Stimulated activated naive CD8-positive, alpha-beta T cell treated with anti-CD3 and anti-CD28 coated beads, Interleukin-15, amount 100 ng/mL, for 72 hours (primary cell): ENCODE measurements at regions not wholly inside any gene's neighbourhood (a gene's known extent, or its start where the extent isn't known, plus 50 kb on each side); places are given as distances from the start of the nearest gene placed in this dataset.
"Not testable (repeated sequence)": the region's sequence is repeated elsewhere in the genome, so short reads cannot be mapped to it uniquely, and the experiment has no call there.

Source experiments
- ATAC-seq: fragments of 150-1000 bp; cut with Tn5 transposase; 2 replicates; pipeline ENCODE4 v1.10.0; 2021; ENCODE audit warnings: mild to moderate bottlenecking, moderate library complexity
- DNase-seq, 2 donors: peaks; one replicate each; pipeline ENCODE4 v3.0.0; 2021 to 2022
- H3K27ac Mint-ChIP-seq, 2 donors: one replicate each; pipeline ENCODE4 v1.8.0; 2022; ENCODE audit warnings: mild to moderate bottlenecking in 2 of 2, mixed read lengths in 2 of 2, moderate library complexity in 2 of 2
- H3K27me3 Mint-ChIP-seq: one replicate; pipeline ENCODE4 v1.8.0; 2022; ENCODE audit warnings: mixed read lengths
- H3K4me1 Mint-ChIP-seq: one replicate; pipeline ENCODE4 v1.8.0; 2022; ENCODE audit warnings: mild to moderate bottlenecking, mixed read lengths
- H3K4me3 Mint-ChIP-seq, 2 donors: one replicate each; pipeline ENCODE4 v1.8.0; 2022; ENCODE audit warnings: mild to moderate bottlenecking in 2 of 2, mixed read lengths in 2 of 2, moderate library complexity in 1 of 2
- H3K9me3 Mint-ChIP-seq, 2 donors: one replicate each; pipeline ENCODE4 v1.8.0; 2022; ENCODE audit warnings: mixed read lengths in 2 of 2

DNA sequence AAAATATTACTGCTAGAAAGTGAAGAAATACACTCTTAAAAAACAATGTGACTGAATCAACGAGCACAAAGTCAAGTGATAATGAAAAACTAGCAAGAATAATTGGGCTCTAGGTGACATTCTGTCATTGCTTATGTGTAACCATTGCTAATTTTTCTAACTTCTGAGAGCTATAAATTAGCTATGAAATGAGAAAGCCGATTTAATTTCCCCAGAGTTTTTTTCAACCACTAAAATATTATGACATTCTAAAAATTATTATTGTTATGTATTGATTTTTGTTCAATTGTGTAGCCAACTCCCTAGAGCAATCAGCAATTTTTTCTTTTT, 458.6 kb upstream of the ATXN8OS start:
- Mint-ChIP-seq H3K9me3 (peaks cover 0 to 5% of the 10 kb centered on the region in 2 donors), H3K27ac (no peak overlapping the region), H3K4me3 (no peak overlapping the region), H3K27me3 (no peaks in the 10 kb centered on the region), H3K4me1 (no peaks in the 10 kb centered on the region)
- ATAC-seq, result no peak
- DNase-seq, result no peak

DNA sequence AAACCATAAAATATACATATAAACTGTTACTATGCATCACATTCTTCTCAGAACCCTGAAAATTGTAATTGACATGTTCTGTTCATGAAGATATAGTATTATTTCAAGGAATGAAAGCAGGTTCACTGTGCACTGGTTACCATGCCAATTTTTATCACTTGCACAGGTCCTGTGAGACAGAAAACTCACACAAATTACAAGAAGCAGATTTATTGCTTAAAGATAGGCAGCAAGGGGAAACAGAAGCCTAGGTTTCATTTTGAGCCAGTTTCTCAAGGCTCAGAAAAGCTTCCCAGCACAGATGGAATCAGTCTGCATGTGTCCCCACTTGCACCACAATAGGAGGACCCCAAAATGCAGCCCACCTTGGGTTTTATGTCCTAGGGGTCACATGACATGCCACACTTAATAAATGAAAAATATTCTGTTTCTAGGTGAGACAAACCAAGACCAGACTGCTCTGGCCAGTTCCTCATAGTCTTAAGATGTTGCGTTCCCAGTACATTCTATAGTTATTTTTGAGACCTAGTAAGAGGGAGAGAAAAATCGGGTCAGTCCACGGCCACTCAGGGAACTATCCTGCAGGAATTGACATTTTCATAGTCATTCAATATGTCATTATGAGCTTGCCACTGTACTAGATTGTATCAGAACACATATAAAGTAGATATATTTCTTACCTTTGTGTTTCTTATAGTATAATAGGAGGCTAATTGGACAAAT, 459.1 kb upstream of the ATXN8OS start:
- Mint-ChIP-seq H3K4me3 (no peak overlapping the region), H3K27ac (no peak overlapping the region), H3K27me3 (no peaks in the 10 kb centered on the region), H3K4me1 (no peaks in the 10 kb centered on the region), H3K9me3 (peaks cover 0 to 5% of the 10 kb centered on the region in 2 donors)
- DNase-seq (no peak), ATAC-seq (no peak)

DNA sequence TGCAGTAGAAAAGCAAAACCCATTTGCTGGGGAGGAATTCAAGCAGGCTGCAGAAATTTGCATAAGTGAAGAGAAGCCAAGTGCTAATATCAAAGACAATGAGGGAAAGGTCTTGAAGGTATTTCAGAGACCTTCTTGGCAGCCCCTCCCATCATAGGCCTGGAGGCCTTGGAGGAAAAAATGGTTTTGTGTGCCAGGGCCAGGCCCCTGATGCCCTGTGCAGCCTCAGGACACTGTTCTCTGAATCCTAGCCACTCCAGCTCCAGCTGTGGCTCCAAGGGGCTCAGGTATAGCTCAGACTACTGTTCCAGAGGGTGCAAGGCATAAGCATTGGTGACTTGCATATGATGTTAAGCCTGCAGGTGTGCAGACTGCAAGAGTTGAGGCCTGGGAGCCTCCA, 463.2 kb upstream of the ATXN8OS start:
- ATAC-seq (no peak), DNase-seq (no peak)
- Mint-ChIP-seq H3K27me3 (no peaks in the 10 kb centered on the region), H3K4me3 (no peak overlapping the region), H3K27ac (no peak overlapping the region), H3K9me3 (peaks cover under 1% of the 10 kb centered on the region in 2 donors), H3K4me1 (no peaks in the 10 kb centered on the region)

GRCh38 chr13:69641773-69642172, 465.9 kb upstream of the ATXN8OS start:
- peaks cover 14 to 20% of the 10 kb centered on the region in 2 donors for H3K9me3 Mint-ChIP-seq
- no peak for DNase-seq
- no peaks in the 10 kb centered on the region for H3K4me1 Mint-ChIP-seq
- no peak overlapping the region for H3K27ac Mint-ChIP-seq
- no peak for ATAC-seq
- H3K27me3 Mint-ChIP-seq, result no peaks in the 10 kb centered on the region
- no peak overlapping the region for H3K4me3 Mint-ChIP-seq

- H3K27me3 Mint-ChIP-seq, result no peaks in the 10 kb centered on the region
- H3K27ac Mint-ChIP-seq, result no peak overlapping the region
- DNase-seq (no peak), ATAC-seq (no peak)
- H3K9me3 Mint-ChIP-seq, result peaks cover 14 to 30% of the 10 kb centered on the region in 2 donors
- no peaks in the 10 kb centered on the region for H3K4me1 Mint-ChIP-seq
- no peak overlapping the region for H3K4me3 Mint-ChIP-seq
Observed at GRCh38 chr13:69633044-69633443, 474.6 kb upstream of the ATXN8OS start.

DNA sequence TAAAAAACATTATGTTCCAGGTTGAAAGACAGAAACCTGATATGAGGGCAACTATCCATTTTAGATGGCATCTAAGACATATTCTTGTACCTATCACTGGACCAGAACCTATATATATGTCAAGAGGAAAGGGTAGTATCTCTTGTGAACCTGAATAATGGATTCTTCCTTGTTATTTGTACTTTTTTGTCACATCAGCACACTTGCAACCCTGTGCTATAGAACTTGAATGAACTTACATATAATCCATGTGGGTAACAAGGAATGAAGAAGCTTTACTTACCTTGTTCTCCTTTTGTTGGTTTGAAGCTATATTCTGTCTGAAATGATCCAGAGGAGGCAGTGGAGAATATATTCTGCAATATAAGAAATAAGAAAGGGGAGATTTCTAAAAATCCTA, 483.7 kb upstream of the ATXN8OS start:
- Mint-ChIP-seq H3K27ac (no peak overlapping the region), H3K27me3 (no peaks in the 10 kb centered on the region), H3K4me1 (no peaks in the 10 kb centered on the region), H3K4me3 (no peak overlapping the region), H3K9me3 (peaks cover 18 to 36% of the 10 kb centered on the region in 2 donors)
- ATAC-seq, result no peak
- no peak for DNase-seq

DNA sequence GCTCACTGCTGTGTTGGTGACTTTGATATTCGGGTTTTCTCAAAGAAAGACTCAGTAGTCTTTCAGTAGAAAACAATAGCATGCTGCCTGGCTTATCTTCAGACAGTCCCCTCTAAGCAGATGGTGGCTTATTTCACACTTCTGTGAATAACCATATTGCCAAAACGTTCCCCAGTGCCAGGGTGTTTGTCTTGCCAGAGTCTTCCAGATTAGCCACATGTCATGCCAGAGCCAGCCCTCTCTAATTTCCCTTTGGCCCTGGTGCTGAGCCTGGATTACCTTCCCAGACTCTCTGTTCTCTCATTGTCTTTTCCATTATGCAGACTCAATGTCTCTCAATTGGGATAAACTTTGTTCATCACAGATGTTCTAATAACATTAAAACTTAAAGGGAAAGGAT, 488.0 kb upstream of the ATXN8OS start:
- no peak for ATAC-seq
- H3K27me3 Mint-ChIP-seq, result no peaks in the 10 kb centered on the region
- H3K27ac Mint-ChIP-seq, result no peak overlapping the region
- H3K4me3 Mint-ChIP-seq, result no peak overlapping the region
- H3K4me1 Mint-ChIP-seq, result no peaks in the 10 kb centered on the region
- DNase-seq, result no peak
- peaks cover 8 to 21% of the 10 kb centered on the region in 2 donors for H3K9me3 Mint-ChIP-seq

GRCh38 chr13:69618838-69619237, 488.8 kb upstream of the ATXN8OS start:
- Mint-ChIP-seq H3K27me3 (no peaks in the 10 kb centered on the region), H3K9me3 (peaks cover 4 to 21% of the 10 kb centered on the region in 2 donors), H3K27ac (no peak overlapping the region), H3K4me1 (no peaks in the 10 kb centered on the region), H3K4me3 (no peak overlapping the region)
- no peak for ATAC-seq
- no peak for DNase-seq

GRCh38 chr13:69618393-69618792, 489.2 kb upstream of the ATXN8OS start:
- DNase-seq, result no peak
- Mint-ChIP-seq H3K4me1 (no peaks in the 10 kb centered on the region), H3K27me3 (no peaks in the 10 kb centered on the region), H3K4me3 (no peak overlapping the region), H3K27ac (no peak overlapping the region), H3K9me3 (peaks cover 4 to 21% of the 10 kb centered on the region in 2 donors)
- ATAC-seq, result no peak

DNA sequence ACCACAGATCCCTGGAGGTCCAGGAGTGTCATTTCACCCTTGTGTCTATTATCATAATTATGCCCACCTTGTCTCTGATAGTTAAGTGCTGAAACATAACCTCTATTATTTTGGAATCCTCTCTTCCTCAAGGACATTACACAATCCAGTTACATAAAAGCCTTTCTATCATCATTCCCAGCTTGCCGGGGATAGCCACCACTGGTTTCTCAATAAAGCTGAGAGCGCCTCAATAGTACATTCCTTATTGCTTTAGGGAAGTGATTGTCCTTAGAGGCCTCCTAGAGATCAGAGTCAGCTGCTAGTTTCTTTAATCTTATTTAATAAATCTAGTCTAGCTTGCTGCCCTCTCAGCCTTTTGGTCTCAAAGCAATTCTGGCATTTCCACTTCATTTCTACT, 490.0 kb upstream of the ATXN8OS start:
- no peak for ATAC-seq
- no peak for DNase-seq
- H3K27ac Mint-ChIP-seq, result no peak overlapping the region
- H3K27me3 Mint-ChIP-seq, result no peaks in the 10 kb centered on the region
- no peaks in the 10 kb centered on the region for H3K4me1 Mint-ChIP-seq
- no peak overlapping the region for H3K4me3 Mint-ChIP-seq
- peaks cover 4 to 21% of the 10 kb centered on the region in 2 donors for H3K9me3 Mint-ChIP-seq

- no peak for DNase-seq
- Mint-ChIP-seq H3K27me3 (no peaks in the 10 kb centered on the region), H3K9me3 (peaks cover 4 to 21% of the 10 kb centered on the region in 2 donors), H3K4me3 (no peak overlapping the region), H3K27ac (no peak overlapping the region), H3K4me1 (no peaks in the 10 kb centered on the region)
- ATAC-seq, result no peak
Observed at GRCh38 chr13:69616396-69616795, 491.2 kb upstream of the ATXN8OS start.

- H3K27me3 Mint-ChIP-seq, H3K27ac Mint-ChIP-seq, H3K4me3 Mint-ChIP-seq, H3K4me1 Mint-ChIP-seq, DNase-seq, ATAC-seq: not testable (repeated sequence)
- peaks cover 0 to 14% of the 10 kb centered on the region in 2 donors for H3K9me3 Mint-ChIP-seq
Observed at GRCh38 chr13:69615055-69615454, 492.6 kb upstream of the ATXN8OS start.

- no peak for ATAC-seq
- Mint-ChIP-seq H3K4me1 (no peaks in the 10 kb centered on the region), H3K9me3 (peaks cover 5 to 17% of the 10 kb centered on the region in 2 donors), H3K4me3 (no peak overlapping the region), H3K27ac (no peak overlapping the region), H3K27me3 (no peaks in the 10 kb centered on the region)
- no peak for DNase-seq
Observed at GRCh38 chr13:69604698-69605097, 502.9 kb upstream of the ATXN8OS start.

DNA sequence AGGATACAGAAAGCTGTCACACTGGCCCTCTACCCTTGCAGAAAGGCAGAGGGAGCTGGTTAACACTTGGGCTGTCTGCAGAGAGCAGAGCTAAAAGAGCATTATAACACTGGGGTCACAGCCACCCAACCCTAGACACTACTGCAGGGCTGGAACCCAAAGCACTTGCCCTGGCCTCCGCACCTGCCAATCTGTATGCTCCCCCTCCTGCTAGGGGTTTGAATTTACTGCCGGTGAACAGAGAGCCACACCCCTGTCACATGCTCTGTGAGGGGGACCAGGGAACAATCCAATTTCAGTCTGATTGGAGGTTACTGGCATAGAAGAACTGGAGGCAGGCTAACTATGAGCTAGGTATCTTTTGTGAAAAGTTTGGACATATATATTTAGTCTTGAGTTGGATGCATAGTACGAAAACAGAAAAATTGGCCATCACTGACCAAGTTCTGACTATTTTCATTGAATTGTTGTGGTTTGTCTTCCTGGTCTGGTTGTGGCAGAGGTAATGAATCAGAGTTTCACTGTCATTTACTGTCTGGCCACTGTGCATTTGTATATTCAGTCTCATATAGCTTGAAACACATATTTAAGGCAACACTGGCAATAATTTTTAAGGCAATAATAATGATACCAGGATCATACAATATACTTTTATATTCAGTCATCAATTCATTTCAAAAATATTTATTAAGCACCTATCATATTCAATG, 504.3 kb upstream of the ATXN8OS start:
- Mint-ChIP-seq H3K27me3 (no peaks in the 10 kb centered on the region), H3K27ac (no peak overlapping the region), H3K4me3 (no peak overlapping the region), H3K9me3 (peaks cover 5 to 17% of the 10 kb centered on the region in 2 donors), H3K4me1 (no peaks in the 10 kb centered on the region)
- ATAC-seq, result no peak
- DNase-seq, result no peak

DNA sequence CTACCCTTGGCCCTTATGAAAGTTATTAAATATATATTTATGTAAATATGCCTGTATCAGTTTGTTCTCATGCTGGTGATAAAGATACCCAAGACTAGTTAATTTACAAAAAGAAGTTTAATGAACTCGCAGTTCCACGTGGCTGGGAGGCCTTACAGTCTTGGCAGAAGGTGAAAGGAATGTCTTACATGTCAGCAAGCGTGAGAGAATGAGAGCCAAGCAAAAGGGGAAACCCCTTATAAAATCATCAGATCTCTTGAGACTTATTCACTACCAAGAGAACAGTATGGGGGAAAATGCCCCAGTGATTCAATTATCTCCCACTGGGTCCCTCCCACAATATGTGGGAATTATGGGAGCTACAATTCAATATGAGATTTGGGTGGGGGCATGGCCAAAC, 506.0 kb upstream of the ATXN8OS start:
- Mint-ChIP-seq H3K4me1 (no peaks in the 10 kb centered on the region), H3K4me3 (no peak overlapping the region), H3K9me3 (peaks cover 5 to 17% of the 10 kb centered on the region in 2 donors), H3K27me3 (no peaks in the 10 kb centered on the region), H3K27ac (no peak overlapping the region)
- DNase-seq (no peak), ATAC-seq (no peak)

DNA sequence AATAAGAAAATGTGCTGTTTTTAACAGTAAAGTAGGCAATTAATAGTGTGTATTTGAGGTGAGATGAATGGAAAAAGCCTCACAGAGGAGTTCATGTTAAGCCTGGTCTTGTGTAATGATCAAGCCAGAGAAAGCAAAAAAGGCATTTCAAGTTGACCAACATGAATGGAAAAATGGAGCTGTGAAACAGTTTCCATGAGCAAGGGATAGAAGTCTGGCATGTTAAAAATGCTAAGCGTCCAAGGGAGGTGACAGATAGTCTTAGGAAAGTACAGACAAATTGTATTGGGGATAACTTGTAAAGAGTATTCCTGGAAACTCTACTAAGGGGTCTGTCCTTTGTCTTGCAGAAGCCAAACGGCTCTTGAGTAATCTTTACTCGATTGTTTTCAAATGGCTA, 506.8 kb upstream of the ATXN8OS start:
- H3K9me3 Mint-ChIP-seq, result peaks cover 0 to 12% of the 10 kb centered on the region in 2 donors
- H3K27ac Mint-ChIP-seq, result no peak overlapping the region
- no peak overlapping the region for H3K4me3 Mint-ChIP-seq
- DNase-seq (no peak), ATAC-seq (no peak)
- no peaks in the 10 kb centered on the region for H3K27me3 Mint-ChIP-seq
- H3K4me1 Mint-ChIP-seq, result no peaks in the 10 kb centered on the region
